ENCODE measurements at regions not wholly inside any gene's neighbourhood (a gene's known extent, or its start where the extent isn't known, plus 50 kb on each side); places are given as distances from the start of the nearest gene placed in this dataset.

DNA sequence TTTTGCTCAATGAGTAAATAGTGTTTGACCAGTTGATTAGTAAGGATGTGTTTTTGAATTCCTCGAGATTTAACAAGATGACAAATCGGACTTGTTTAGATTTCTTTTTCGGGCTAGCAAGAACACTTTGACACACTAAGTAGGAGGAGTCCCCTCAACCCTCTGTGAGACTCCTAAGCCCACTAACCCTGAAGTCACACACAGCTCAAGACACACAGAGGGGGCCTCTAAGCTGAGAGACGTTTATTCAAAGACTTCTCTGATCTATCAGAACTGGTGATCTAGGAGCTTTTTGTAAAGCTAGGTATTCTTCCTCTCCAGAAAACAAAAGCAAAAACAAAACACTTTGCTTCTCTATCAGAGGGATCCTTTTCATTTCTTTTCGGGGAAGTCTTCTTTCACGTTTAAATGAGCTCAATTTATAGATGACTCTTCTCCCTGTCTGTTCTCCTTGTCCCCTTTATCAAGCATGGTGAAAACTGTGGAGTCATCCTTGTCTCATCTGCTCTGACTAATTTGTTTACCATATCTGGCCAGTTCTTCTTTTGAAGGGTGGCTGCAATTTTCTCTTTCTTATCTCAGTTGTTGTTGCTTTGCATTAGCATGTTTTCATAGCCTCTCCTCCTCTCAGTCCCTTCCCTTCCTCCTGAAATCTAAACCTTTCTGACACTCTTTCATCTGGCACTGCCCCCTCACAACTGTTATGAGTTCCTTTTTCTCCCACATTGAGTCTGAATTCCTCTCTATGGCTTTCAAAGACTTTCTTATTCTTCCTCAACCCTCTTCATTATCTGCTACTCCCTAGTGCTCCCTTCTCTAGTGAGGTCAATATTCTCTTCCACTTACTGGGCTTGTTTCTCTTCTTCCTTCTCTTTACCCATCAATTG is 68.5 kb upstream of the RAI14 start:
- no peaks in the 10 kb centered on the region for H3K9me3 Mint-ChIP-seq
- peaks cover 5 to 12% of the 10 kb centered on the region in 2 donors for H3K27me3 Mint-ChIP-seq
- DNase-seq (no peak), ATAC-seq (replicated peaks) (no peak)
- H3K4me3 Mint-ChIP-seq, result no peak overlapping the region
- no peaks in the 10 kb centered on the region for H3K36me3 Mint-ChIP-seq
- H3K27ac Mint-ChIP-seq, result no peak overlapping the region
- peaks cover 0 to 5% of the 10 kb centered on the region in 2 donors for H3K4me1 Mint-ChIP-seq

DNA sequence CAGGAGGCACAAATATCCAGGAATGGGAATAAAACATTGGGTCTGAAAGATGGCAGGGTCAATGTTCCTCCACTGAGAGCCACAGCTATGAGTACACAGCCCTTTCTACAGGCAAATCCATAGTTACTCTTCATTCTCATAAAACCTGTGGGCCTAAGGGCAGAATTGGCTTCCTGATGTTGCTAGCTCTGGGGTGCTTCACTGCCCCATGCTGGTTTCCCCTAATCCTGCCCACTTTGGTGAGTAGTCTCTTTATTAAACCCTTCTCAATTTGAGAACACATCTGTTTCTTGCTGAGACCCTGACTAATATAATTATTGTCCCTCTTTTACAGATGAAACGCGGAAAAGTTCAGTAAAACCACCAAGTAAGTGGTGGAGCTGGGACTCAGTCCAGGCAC is 66.3 kb upstream of the RAI14 start:
- DNase-seq (no peak), ATAC-seq (replicated peaks) (no peak)
- no peak overlapping the region for H3K4me3 Mint-ChIP-seq
- H3K27me3 Mint-ChIP-seq, result peaks cover 5 to 9% of the 10 kb centered on the region in 2 donors
- no peaks in the 10 kb centered on the region for H3K36me3 Mint-ChIP-seq
- H3K27ac Mint-ChIP-seq, result no peak overlapping the region
- H3K4me1 Mint-ChIP-seq, result peaks cover 0 to 4% of the 10 kb centered on the region in 2 donors
- no peaks in the 10 kb centered on the region for H3K9me3 Mint-ChIP-seq

DNA sequence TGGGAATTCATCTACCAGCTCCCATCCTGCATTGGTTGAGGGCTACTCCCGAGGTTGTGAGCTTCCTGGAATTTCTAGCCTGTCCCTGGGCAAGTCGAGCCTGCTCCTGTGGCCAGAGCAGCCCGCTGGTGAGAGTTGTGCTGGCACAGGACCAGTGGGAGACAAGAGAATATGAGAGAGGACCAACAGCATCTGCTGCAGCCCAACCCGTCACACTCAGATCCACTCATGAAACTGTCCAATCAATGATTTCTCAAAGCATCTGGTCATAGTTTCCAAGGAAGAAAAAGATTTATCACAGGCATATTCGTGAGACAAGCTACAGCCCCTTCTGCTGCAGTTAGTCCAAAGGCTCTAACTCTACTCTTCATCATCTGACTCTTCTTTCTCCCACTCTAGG is 64.4 kb upstream of the RAI14 start:
- Mint-ChIP-seq H3K27ac (no peak overlapping the region), H3K4me3 (no peak overlapping the region), H3K4me1 (peaks cover 0 to 4% of the 10 kb centered on the region in 2 donors), H3K9me3 (no peaks in the 10 kb centered on the region), H3K27me3 (no peaks in the 10 kb centered on the region), H3K36me3 (no peaks in the 10 kb centered on the region)
- DNase-seq (no peak), ATAC-seq (replicated peaks) (no peak)

DNA sequence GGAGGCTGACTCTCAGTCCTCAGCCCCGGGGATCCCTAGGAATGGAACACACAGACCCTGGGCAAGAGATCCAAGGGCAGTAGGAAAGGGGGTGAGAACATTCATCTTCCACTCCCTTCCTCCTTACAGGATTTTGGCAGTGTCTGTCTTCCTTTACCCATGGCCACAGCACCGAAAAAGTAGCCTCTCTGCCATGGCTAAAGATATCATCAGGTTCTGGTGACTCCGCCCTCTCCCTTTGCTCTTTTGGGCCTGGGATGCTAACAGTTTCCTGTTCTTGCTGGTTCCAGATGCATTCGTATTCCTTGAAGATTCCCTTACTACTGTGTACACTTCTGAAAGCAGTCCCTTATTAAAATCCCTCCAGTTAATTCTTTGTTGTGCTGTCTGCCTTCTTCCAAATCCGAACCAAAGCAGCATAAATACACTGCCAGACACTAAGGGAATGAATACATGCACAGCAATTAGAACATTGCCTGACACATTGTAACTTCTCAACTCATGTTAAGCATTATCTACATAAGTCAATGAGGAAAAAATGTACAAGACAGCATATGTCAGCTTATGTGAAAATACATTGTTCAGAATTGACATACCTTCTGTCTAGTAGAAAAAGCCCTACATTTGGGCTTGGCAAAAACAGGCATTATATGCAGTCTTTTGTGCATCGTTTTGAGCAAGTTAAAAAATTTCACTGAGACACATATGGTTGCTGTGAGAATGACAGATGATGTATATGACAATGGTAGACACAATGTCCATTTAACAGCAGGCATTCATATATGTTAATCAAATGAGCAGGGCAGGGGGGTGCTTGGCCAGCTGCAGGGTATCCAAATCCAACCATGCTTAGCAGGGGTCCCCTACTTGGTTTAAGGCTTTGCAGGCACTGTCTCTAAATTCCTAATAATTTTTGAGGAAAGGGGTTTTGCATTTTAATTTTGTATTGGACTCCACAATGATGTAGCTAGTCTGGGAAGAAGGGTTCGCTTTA is 58.8 kb upstream of the RAI14 start:
- Mint-ChIP-seq H3K4me1 (no peaks in the 10 kb centered on the region), H3K9me3 (no peaks in the 10 kb centered on the region), H3K36me3 (no peaks in the 10 kb centered on the region), H3K27me3 (peaks cover 0 to 6% of the 10 kb centered on the region in 2 donors), H3K27ac (no peak overlapping the region), H3K4me3 (no peak overlapping the region)
- DNase-seq (no peak), ATAC-seq (replicated peaks) (no peak)

DNA sequence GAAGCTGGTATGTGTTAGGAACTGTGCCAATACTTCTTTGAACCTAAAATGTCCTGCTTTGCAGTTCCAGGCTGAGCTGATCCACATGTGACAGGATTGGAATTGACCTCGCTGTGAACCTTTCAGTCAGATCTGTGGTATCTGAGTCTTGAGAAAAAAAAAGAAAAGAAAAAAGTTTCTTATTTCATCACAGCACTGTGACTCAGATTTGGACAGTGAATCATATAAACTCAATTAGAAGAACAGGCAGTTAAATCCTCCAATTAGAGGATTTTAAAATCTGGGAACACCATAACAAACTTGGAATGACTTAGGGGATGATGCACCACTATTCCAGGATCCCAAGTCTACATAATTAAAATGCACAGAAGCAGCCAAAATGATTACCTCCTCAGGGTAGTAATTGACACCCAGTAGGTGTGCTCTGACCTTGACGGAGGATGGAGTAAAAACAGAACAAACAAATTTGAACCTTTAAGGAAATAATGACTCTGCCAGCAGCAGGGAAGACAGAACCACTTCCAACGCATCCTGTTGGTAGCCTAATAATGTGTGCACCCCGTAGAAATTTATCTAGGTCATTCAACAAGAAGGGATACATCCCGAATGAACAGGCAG is 57.8 kb upstream of the RAI14 start:
- ATAC-seq (replicated peaks) (no peak), DNase-seq (no peak)
- no peak overlapping the region for H3K27ac Mint-ChIP-seq
- H3K4me1 Mint-ChIP-seq, result no peaks in the 10 kb centered on the region
- no peaks in the 10 kb centered on the region for H3K36me3 Mint-ChIP-seq
- H3K27me3 Mint-ChIP-seq, result peaks cover 0 to 6% of the 10 kb centered on the region in 2 donors
- H3K4me3 Mint-ChIP-seq, result no peak overlapping the region
- no peaks in the 10 kb centered on the region for H3K9me3 Mint-ChIP-seq

DNA sequence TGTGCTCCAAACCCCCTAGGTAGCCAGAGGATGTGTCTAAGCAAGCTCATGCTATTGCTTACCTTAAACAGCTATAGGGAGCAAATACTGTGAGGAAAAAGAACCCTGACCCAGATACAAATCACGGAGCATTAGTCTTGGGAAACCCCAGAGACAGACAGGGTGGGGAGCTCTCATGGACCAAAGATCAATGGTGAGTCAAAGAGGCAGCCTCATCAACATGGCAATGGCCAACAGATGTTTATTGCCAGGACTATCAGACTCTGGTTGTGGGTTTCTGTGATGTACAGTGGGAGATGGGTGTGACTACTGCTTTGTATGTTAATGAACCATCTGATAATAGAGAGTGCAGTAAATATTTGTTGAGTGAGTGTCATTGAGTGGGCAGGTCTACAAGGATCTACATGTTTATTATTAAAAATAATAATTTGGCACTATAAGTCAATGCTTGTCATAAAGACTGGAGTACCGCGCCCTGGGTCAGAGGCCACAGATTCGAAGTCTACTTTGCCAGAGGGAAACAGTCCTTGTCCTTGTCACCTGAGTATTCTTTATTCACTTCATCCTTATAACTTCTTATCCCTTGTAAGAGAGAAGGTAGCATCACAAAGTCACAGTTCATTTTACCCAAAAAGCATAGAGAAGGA is 56.5 kb upstream of the RAI14 start:
- Mint-ChIP-seq H3K36me3 (no peaks in the 10 kb centered on the region), H3K27me3 (peaks cover 0 to 6% of the 10 kb centered on the region in 2 donors), H3K4me1 (no peaks in the 10 kb centered on the region), H3K27ac (no peak overlapping the region), H3K9me3 (no peaks in the 10 kb centered on the region), H3K4me3 (no peak overlapping the region)
- ATAC-seq (replicated peaks) (no peak), DNase-seq (no peak)

DNA sequence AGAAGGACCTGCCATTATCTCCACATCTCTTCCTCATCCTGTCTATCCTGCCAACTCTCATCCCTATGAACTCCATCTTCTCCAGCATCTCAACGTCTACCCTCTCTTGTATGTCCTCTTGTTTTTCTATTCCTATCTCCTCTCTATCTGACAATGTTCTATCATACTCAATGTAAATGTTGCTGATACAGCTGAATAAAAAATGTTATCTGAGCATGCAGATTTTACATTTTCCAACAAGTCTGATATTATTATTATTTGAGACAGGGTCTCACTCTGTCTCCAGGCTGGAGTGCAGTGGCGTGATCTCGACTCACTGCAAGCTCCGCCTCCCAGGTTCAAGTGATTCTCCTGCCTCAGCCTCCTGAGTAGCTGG is 56.0 kb upstream of the RAI14 start:
- ATAC-seq (replicated peaks) (no peak), DNase-seq (no peak)
- H3K27me3 Mint-ChIP-seq, result peaks cover 0 to 6% of the 10 kb centered on the region in 2 donors
- H3K4me3 Mint-ChIP-seq, result no peak overlapping the region
- no peaks in the 10 kb centered on the region for H3K9me3 Mint-ChIP-seq
- H3K4me1 Mint-ChIP-seq, result no peaks in the 10 kb centered on the region
- no peaks in the 10 kb centered on the region for H3K36me3 Mint-ChIP-seq
- H3K27ac Mint-ChIP-seq, result no peak overlapping the region

DNA sequence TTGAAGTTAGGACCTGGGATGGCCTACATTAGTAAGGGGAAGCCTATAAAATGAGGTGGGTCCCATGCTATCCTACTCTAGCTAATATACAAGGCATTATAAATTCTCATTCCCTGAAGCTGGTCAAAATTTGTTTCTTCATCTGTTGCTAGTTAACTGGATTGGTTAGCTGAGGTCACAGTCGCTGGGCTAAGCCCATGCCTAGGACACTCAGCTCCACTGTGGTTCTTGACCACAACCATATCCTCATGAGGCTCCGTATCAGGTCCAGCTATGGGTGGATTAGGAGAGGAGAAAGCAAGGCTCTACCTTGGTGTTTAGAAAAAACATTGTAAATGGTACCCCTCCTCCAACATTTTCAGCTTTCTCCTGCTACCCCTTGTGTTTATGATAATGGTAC is 52.8 kb upstream of the RAI14 start:
- DNase-seq, result no peak
- Mint-ChIP-seq H3K4me1 (no peaks in the 10 kb centered on the region), H3K27ac (no peak overlapping the region), H3K36me3 (no peaks in the 10 kb centered on the region), H3K4me3 (no peak overlapping the region), H3K27me3 (no peaks in the 10 kb centered on the region), H3K9me3 (no peaks in the 10 kb centered on the region)
- ATAC-seq (replicated peaks), result no peak

DNA sequence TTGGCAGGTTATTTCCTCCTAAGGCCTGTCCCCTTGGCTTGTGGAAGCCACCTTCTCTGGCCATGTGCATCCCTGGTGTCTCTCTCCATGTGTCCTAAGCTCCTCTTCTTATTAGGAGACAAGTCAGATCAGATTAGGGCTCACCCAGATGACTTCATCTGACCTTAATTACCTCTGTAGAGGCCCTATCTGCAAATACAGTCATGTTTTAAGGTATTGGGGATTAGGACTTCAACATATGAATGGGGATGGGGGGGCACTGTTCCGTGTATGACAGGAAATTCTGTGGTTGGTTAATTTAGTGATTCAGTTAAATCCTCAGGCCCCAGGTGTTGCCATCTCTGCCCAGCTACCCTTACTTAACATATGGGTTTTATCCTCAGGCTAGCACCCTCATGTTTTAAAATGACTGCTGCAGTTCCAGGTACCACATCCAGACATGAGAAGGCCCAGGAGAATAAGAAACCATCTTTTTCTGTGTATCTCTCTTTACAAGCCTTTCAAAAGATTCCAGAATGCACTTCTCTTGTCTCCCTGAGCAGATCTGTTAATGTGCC is 51.9 kb upstream of the RAI14 start:
- ATAC-seq (replicated peaks) (no peak), DNase-seq (no peak)
- H3K27ac Mint-ChIP-seq, result peak overlapping the region; percentile 26
- no peaks in the 10 kb centered on the region for H3K36me3 Mint-ChIP-seq
- no peaks in the 10 kb centered on the region for H3K9me3 Mint-ChIP-seq
- no peaks in the 10 kb centered on the region for H3K27me3 Mint-ChIP-seq
- H3K4me1 Mint-ChIP-seq, result no peaks in the 10 kb centered on the region
- H3K4me3 Mint-ChIP-seq, result no peak overlapping the region

DNA sequence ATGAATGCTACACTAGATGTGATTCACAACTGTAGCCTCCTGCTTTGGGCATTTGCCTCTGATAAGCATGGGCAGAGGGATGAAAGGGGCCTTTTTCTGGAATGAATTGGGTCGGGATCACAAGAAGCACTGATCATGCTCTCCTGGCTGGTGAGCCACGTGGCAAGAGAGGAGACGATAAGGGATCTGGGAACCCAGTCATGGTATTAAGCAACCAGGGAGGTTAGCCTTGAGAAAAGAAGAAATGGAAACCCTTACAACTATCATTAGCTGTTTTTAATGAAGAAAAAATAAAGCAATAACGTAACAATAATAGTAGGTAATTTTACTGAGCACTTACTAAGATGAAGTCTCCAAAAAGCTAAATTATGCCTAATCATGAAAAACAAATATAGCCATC is 50.0 kb upstream of the RAI14 start:
- no peak overlapping the region for H3K4me3 Mint-ChIP-seq
- no peaks in the 10 kb centered on the region for H3K36me3 Mint-ChIP-seq
- no peak for DNase-seq
- H3K9me3 Mint-ChIP-seq, result no peaks in the 10 kb centered on the region
- no peak overlapping the region for H3K27ac Mint-ChIP-seq
- no peaks in the 10 kb centered on the region for H3K4me1 Mint-ChIP-seq
- ATAC-seq (replicated peaks), result no peak
- H3K27me3 Mint-ChIP-seq, result no peaks in the 10 kb centered on the region

Measured in stimulated activated naive B cell treated with anti-CD40 and anti-IgM and Interleukin-4, amounts not matched to agents 10 μg/mL and 1 μg/mL and 100 μg/mL, for 72 hours (primary cell).